Urinary bladder (tissue), 3 donors: ENCODE measurements at regions not wholly inside any gene's neighbourhood (a gene's known extent, or its start where the extent isn't known, plus 50 kb on each side); places are given as distances from the start of the nearest gene placed in this dataset.
A peak's percentile ranks its signal among the peaks of the same experiment; 100 is the strongest.

Experiments
- DNase-seq: peaks from one replicate; pipeline ENCODE4 v3.0.0-alpha.2; 2015; ENCODE audit errors: extremely low spot score
- H3K27ac ChIP-seq: one replicate; pipeline ENCODE4 v1.5.1; 2013; ENCODE audit warnings: low read depth, mild to moderate bottlenecking, moderate library complexity
- H3K36me3 ChIP-seq: one replicate; pipeline ENCODE4 v1.6.1; 2013; ENCODE audit warnings: mild to moderate bottlenecking, moderate library complexity; ENCODE audit not compliant: insufficient read depth
- H3K4me1 ChIP-seq: one replicate; pipeline ENCODE4 v1.6.1; 2013; ENCODE audit warnings: mild to moderate bottlenecking, moderate library complexity; ENCODE audit not compliant: insufficient read depth
- H3K4me3 ChIP-seq: one replicate; pipeline ENCODE4 v1.5.1; 2013; ENCODE audit warnings: low read depth, low read length
- WGBS: extraction: QIAGEN DNeasy Blood & Tissue Kit; methylation state at CpG from one replicate; pipeline ENCODE4 v1.1.7; 2013; 5-methylcytosine and 5-hydroxymethylcytosine counted together
- donor health status: healthy with polysubstance abuse.
- donor health status: healthy.

GRCh38 chr4:177227636-177228035, 82.0 kb upstream of the NEIL3 start:
- Histone ChIP-seq H3K27ac (no peak overlapping the region), H3K4me3 (no peak overlapping the region), H3K4me1 (no peaks in the 10 kb centered on the region), H3K36me3 (no peaks in the 10 kb centered on the region)
- no peak for DNase-seq
- 97% methylated on average over 21 of the region's 21 CpGs for WGBS

GRCh38 chr4:177228599-177228998, 81.1 kb upstream of the NEIL3 start:
- H3K27ac ChIP-seq = no peak overlapping the region
- no peaks in the 10 kb centered on the region for H3K4me1 ChIP-seq
- H3K4me3 ChIP-seq = no peak overlapping the region
- 92% methylated on average over 4 of the region's 4 CpGs for WGBS
- H3K36me3 ChIP-seq = no peaks in the 10 kb centered on the region
- no peak for DNase-seq

GRCh38 chr4:177229331-177229730, 80.3 kb upstream of the NEIL3 start:
- H3K4me3 ChIP-seq = peak overlapping the region; percentile 18
- H3K4me1 ChIP-seq = no peaks in the 10 kb centered on the region
- DNase-seq = no peak
- 23% methylated on average over 7 of the region's 7 CpGs for WGBS
- H3K27ac ChIP-seq = no peak overlapping the region
- no peaks in the 10 kb centered on the region for H3K36me3 ChIP-seq

GRCh38 chr4:177232473-177232872, 77.2 kb upstream of the NEIL3 start:
- Histone ChIP-seq H3K4me1 (no peaks in the 10 kb centered on the region), H3K4me3 (no peak overlapping the region), H3K27ac (no peak overlapping the region), H3K36me3 (no peaks in the 10 kb centered on the region)
- DNase-seq = no peak

DNA sequence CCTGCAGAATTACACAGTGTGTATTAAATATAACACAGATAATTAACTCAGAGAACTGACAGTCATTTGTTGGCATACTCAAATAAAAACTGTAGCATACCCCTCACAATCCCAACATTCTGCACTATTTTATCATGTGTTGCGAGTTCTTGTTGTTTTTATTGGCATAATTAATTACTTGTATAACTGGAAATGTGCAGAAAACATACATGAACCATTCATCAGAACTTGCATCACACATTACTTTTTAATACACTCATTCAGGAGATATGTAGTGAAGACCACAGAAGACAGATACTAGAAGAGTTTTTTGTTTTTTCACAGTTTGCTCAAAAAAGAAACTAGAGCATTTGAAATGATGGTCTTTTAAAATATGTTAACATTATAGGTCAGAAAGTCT, 74.6 kb upstream of the NEIL3 start:
- 78% methylated on average over 1 of the region's 1 CpG for WGBS
- H3K27ac ChIP-seq = no peak overlapping the region
- H3K4me1 ChIP-seq = no peaks in the 10 kb centered on the region
- no peak overlapping the region for H3K4me3 ChIP-seq
- DNase-seq = no peak
- H3K36me3 ChIP-seq = no peaks in the 10 kb centered on the region

GRCh38 chr4:177236886-177237285, 72.8 kb upstream of the NEIL3 start:
- WGBS = 91% methylated on average over 4 of the region's 4 CpGs
- Histone ChIP-seq H3K27ac (no peak overlapping the region), H3K4me3 (no peak overlapping the region), H3K36me3 (no peaks in the 10 kb centered on the region), H3K4me1 (no peaks in the 10 kb centered on the region)
- no peak for DNase-seq

GRCh38 chr4:177237291-177237690, 72.4 kb upstream of the NEIL3 start:
- no peak overlapping the region for H3K27ac ChIP-seq
- 89% methylated on average over 2 of the region's 2 CpGs for WGBS
- H3K36me3 ChIP-seq = no peaks in the 10 kb centered on the region
- H3K4me1 ChIP-seq = no peaks in the 10 kb centered on the region
- DNase-seq = no peak
- no peak overlapping the region for H3K4me3 ChIP-seq

DNA sequence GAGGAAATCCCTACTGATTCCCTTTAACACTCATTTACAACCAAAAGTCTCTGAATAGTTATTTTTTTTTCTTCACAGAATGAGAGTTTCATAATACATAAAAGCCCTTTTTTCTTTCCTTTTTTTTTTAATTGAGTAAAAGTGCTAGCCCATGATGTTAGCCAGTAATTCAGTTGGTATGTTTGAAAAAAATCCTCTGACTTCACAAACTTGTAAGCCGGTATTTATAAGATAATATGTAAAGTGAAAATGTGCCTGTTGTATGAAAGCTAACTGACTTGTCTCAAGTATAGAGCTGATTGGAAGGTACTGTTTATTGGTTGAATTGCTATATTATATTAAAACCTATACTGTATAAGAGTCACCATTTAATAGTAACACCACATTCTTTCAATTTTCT, 70.2 kb upstream of the NEIL3 start:
- WGBS = 38% methylated on average over 1 of the region's 1 CpG
- Histone ChIP-seq H3K4me1 (no peaks in the 10 kb centered on the region), H3K27ac (no peak overlapping the region)

GRCh38 chr4:177239878-177240277, 69.8 kb upstream of the NEIL3 start:
- Histone ChIP-seq H3K27ac (no peak overlapping the region), H3K36me3 (no peaks in the 10 kb centered on the region), H3K4me1 (no peaks in the 10 kb centered on the region), H3K4me3 (no peak overlapping the region)
- DNase-seq = no peak

More for the DNA sequence above, 70.2 kb upstream of the NEIL3 start:
- H3K4me3 ChIP-seq = no peak overlapping the region
- DNase-seq = no peak
- no peaks in the 10 kb centered on the region for H3K36me3 ChIP-seq

DNA sequence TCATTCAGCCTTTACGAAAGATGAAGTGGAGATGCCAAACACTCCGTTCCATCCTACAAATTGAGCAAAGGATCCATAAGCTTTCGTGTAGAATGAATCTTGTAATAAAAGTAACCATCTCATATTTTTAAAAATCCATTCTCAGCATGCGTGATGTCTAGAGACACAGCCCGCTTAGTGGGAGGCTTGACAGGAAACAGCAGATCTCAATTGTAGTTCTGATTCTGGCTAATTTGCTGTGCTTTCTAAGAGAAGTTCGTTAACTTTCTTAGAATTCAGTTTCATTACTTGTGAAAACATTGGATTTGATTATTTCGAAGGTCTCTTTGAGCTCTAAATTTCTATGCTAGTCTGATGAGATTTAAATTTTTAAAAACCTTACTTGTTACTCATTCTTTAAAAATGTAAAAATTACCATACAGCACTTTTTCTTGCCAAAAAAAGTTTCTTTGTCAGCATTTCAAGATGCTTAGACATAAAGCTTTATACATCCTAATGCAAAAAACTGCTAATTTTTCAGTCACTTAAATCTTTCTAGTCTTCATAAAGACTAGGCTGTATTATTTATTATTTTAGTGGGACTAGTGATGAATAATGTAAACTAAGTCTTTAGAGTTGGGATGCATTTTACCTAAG, 66.9 kb upstream of the NEIL3 start:
- no peaks in the 10 kb centered on the region for H3K4me1 ChIP-seq
- H3K36me3 ChIP-seq = no peaks in the 10 kb centered on the region
- no peak for DNase-seq
- WGBS = 89% methylated on average over 7 of the region's 7 CpGs
- H3K4me3 ChIP-seq = no peak overlapping the region
- no peak overlapping the region for H3K27ac ChIP-seq

DNA sequence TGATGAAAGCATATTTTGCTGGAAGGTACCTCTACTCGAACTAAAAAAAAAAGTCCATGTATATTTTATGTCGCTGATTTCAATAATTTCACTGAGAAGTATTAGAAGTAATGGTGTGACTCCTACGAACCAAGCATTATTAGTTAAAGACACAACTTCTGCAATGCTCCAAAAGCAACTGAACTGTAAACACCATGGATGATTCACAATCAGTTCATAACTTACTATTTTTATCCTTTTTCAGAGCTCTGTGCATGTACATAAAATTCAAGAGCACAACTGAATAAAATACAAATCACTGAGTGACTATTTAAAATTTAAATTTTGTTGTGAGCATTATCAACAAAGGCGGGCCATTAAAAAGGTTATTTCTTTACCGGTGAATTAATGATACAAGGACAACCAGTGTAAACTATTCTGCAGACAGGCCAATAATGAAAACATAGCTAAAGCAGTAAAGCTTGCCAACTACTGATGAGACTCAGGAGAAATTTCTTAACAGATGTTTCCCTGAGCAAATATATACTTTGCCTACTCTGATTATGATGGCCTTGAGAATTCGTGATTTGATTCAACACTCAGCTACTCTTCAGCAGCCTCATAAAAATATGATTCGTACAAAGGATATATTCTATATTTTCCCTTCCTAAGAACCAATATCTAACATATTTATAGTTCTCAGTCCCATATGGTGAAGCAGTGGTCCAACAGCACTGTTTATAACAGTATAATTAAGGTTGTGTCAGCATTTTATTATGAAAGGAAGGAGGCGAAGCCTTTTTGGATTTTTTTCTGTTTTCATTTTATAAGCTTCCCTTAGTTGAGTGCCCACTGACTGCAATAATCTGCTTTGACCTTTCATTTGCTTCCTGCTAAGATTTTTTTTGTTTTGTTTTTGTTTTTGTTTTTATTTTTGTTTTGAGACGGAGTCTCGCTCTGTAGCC, 62.8 kb upstream of the NEIL3 start:
- no peaks in the 10 kb centered on the region for H3K36me3 ChIP-seq
- 52% methylated on average over 10 of the region's 10 CpGs for WGBS

GRCh38 chr4:177250056-177250696, 59.5 kb upstream of the NEIL3 start:
- H3K4me3 ChIP-seq = no peak overlapping the region
- no peaks in the 10 kb centered on the region for H3K36me3 ChIP-seq
- 16% methylated on average over 15 of the region's 15 CpGs for WGBS
- DNase-seq = peak; percentile 14
- no peak overlapping the region for H3K27ac ChIP-seq
- no peaks in the 10 kb centered on the region for H3K4me1 ChIP-seq

More for the DNA sequence above, 62.8 kb upstream of the NEIL3 start:
- H3K4me3 ChIP-seq = no peak overlapping the region
- no peak overlapping the region for H3K27ac ChIP-seq
- H3K4me1 ChIP-seq = no peaks in the 10 kb centered on the region
- DNase-seq = no peak

DNA sequence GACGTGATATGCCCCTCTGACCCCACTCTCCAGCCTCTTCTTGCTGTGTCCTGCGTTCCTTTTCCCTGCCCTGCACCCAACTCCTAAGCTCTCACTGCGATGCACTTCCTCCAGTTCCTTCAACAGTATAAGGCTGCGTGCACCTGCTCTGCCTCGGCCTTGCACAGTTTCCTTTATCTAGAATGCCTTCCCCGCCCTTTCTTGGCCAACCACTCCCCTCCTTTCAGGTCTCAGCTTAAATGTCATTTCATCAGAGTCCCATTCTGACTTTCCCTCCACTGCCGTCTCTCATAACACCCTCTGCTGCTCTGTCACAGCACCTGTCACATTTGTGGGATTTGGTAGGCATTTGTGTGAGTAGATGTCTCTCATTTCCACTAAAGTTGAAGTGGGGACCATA, 58.4 kb upstream of the NEIL3 start:
- Histone ChIP-seq H3K36me3 (no peaks in the 10 kb centered on the region), H3K27ac (no peak overlapping the region), H3K4me1 (no peaks in the 10 kb centered on the region), H3K4me3 (no peak overlapping the region)
- 80% methylated on average over 7 of the region's 7 CpGs for WGBS
- DNase-seq = no peak

DNA sequence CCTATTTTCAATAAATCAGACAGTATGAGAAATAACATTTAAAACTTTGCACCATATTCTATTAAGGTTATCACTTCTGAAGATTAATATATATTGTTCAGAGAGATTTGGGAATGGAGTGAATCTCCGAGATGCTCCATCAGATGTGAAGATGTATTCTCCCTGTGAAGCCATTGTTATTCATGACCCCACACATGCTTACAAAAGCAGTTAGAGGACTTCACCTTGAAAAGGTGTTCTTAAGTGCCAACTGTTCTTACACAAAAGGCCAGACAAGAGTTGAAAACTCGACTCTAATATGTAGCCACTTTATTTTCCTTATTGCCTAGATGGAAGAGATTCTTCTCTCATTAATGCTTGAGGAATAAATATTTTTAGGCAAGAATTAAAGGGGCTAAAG, 54.3 kb upstream of the NEIL3 start:
- no peak for DNase-seq

More for the DNA sequence above, 54.3 kb upstream of the NEIL3 start:
- Histone ChIP-seq H3K36me3 (no peaks in the 10 kb centered on the region), H3K4me3 (no peak overlapping the region), H3K27ac (no peak overlapping the region), H3K4me1 (no peaks in the 10 kb centered on the region)
- WGBS = 74% methylated on average over 2 of the region's 2 CpGs
